Caco-2 (cell line): ENCODE measurements at regions not wholly inside any gene's neighbourhood (a gene's known extent, or its start where the extent isn't known, plus 50 kb on each side); places are given as distances from the start of the nearest gene placed in this dataset.

ENCODE experiments used
- BruUV-seq: library from RNA; stranded (reverse); fragments of 400-500 nt; replicated peaks from 2 replicates; lab custom pipeline; 2021; lab: Mats Ljungman, UMichigan
- CTCF ChIA-PET: fragments of 300-600 bp; sonication (Branson Sonifier 250); formaldehyde crosslinking; loops from one replicate; lab custom pipeline; 2022; ENCODE audit warnings: antibody characterized with exemption; lab: Charles Lee
- POLR2A ChIA-PET: fragments of 300-600 bp; sonication (Branson Sonifier 250); formaldehyde crosslinking; loops from one replicate; lab custom pipeline; 2022; ENCODE audit warnings: antibody characterized with exemption; lab: Charles Lee
- DNase-seq, 2 experiments: peaks; one replicate each; pipeline versions ENCODE4 v3.0.0 to v3.0.0-alpha.2; 2020 to 2022
- H3K27me3 ChIP-seq: replicated peaks from 2 replicates; pipeline ENCODE4 v1.6.0; 2011; ENCODE audit warnings: low read length; ENCODE audit not compliant: control insufficient read depth, insufficient read depth
- H3K36me3 ChIP-seq: 2 replicates; pipeline ENCODE4 v1.5.1; 2011; ENCODE audit warnings: low read length; ENCODE audit not compliant: control insufficient read depth, insufficient read depth
- H3K4me1 ChIP-seq: fragments of 250-450 bp; sonication (Bioruptor Pico); 2 replicates; pipeline ENCODE4 v1.5.1; 2020; ENCODE audit warnings: mild to moderate bottlenecking
- H3K4me3 ChIP-seq: 2 replicates; pipeline ENCODE4 v1.5.1; 2011; ENCODE audit warnings: low read depth, mild to moderate bottlenecking, control low read depth, low read length
- H3K9me3 ChIP-seq: fragments of 250-450 bp; sonication (Bioruptor Pico); 2 replicates; pipeline ENCODE4 v1.5.1; 2020; ENCODE audit warnings: mild to moderate bottlenecking, moderate library complexity
- H3K27ac Mint-ChIP-seq: one replicate; pipeline ENCODE4 v1.8.0; 2022; ENCODE audit warnings: mixed read lengths; ENCODE audit not compliant: unreplicated experiment
- H3K27me3 Mint-ChIP-seq: one replicate; pipeline ENCODE4 v1.8.0; 2022; ENCODE audit warnings: mixed read lengths; ENCODE audit not compliant: insufficient read depth, unreplicated experiment
- H3K36me3 Mint-ChIP-seq: one replicate; pipeline ENCODE4 v1.8.0; 2022; ENCODE audit warnings: mild to moderate bottlenecking, mixed read lengths; ENCODE audit not compliant: insufficient read depth, unreplicated experiment
- H3K4me1 Mint-ChIP-seq: one replicate; pipeline ENCODE4 v1.8.0; 2022; ENCODE audit warnings: low read depth, mixed read lengths; ENCODE audit not compliant: unreplicated experiment
- H3K4me3 Mint-ChIP-seq: one replicate; pipeline ENCODE4 v1.8.0; 2022; ENCODE audit warnings: mild to moderate bottlenecking, moderate library complexity, mixed read lengths; ENCODE audit not compliant: unreplicated experiment
- H3K9me3 Mint-ChIP-seq: one replicate; pipeline ENCODE4 v1.8.0; 2022; ENCODE audit warnings: mixed read lengths; ENCODE audit not compliant: unreplicated experiment
- CTCF ChIP-seq, 2 experiments: fragments of 200-600 bp in 1 of 2; IDR thresholded peaks; 1 replicate in 1 of 2; 2 replicates in 1 of 2; pipeline versions ENCODE4 v1.5.1 to v1.8.0; 2011 to 2022; ENCODE audit warnings: antibody characterized with exemption in 1 of 2, control low read depth in 1 of 2, inconsistent platforms in 1 of 2, low read depth in 1 of 2, low read length in 1 of 2, mild to moderate bottlenecking in 1 of 2, moderate library complexity in 1 of 2; ENCODE audit not compliant: insufficient read depth in 1 of 2, severe bottlenecking in 1 of 2, unreplicated experiment in 1 of 2
- intact Hi-C: fragments of 100-400 bp; cut with micrococcal nuclease; formaldehyde crosslinking; loops from one replicate; pipeline ENCODE4 v1.10.0; 2022; ENCODE audit not compliant: unreplicated experiment

DNA sequence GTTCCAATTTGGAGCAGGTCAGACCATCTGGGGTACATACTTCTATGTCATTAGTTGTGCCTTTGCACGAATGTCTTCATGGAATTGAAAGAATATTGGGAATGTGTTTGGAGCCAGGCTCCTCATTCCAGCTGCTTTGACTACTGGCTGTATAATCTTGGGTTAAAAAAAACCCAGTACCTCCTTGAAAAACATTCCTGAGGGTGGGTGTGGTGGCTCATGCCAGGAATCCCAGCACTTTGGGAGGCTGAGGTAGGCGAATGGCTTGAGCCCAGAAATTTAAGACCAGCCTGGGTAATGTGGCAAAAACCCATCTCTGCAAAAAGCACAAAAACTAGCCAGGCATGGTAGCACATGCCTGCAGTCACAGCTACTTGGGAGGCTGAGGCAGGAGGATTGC, 125.6 kb downstream of the TTC8 start:
- Histone ChIP-seq H3K4me3 (no peak overlapping the region), H3K4me1 (no peaks in the 10 kb centered on the region), H3K9me3 (no peaks in the 10 kb centered on the region), H3K27me3 (no peaks in the 10 kb centered on the region; the same call in 1 of the 2 replicates), H3K36me3 (no peaks in the 10 kb centered on the region)
- intact Hi-C loops = no loop called here
- H3K27me3 Mint-ChIP-seq = peaks cover 8% of the 10 kb centered on the region
- no peak overlapping the region for H3K27ac Mint-ChIP-seq
- POLR2A ChIA-PET = no interaction called here
- peaks cover 12% of the 10 kb centered on the region for H3K9me3 Mint-ChIP-seq
- CTCF ChIA-PET = no interaction called here
- TF ChIP-seq CTCF (IDR thresholded peaks at IDR 0.05; ENCODE audit: insufficient read depth in 1 of 2, low read depth in 1 of 2, low read length in 1 of 2, severe bottlenecking in 1 of 2, unreplicated experiment in 1 of 2) = no peak
- no peaks in the 10 kb centered on the region for H3K4me1 Mint-ChIP-seq
- no TSS peak for BruUV-seq
- DNase-seq = no peak
- no peak overlapping the region for H3K4me3 Mint-ChIP-seq
- H3K36me3 Mint-ChIP-seq = no peaks in the 10 kb centered on the region

GRCh38 chr14:88951370-88951769, 126.9 kb downstream of the TTC8 start:
- Mint-ChIP-seq H3K36me3 (no peaks in the 10 kb centered on the region), H3K4me1 (no peaks in the 10 kb centered on the region)

DNA sequence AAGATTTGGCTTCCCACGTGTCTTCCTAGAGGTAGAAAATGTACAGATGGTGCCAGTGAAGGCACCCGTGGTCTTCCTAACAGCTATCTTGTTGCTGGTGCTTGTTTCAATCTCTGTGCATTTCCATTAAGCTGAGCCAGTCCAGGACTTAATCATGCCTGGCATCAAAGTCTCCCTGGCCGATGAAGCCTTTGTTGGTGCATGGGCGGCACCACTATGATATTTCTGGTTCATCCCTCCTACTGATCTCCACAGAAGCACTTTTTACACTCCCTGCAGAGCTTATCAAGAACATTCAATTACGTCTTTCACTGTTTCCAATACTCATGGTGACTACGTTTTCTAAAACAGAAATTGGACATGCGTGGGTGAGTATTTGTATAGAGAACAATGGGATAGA, 128.4 kb downstream of the TTC8 start:
- no peaks in the 10 kb centered on the region; the same call in 1 of the 2 replicates for H3K27me3 ChIP-seq
- H3K4me1 ChIP-seq = no peaks in the 10 kb centered on the region
- no peaks in the 10 kb centered on the region for H3K4me1 Mint-ChIP-seq
- intact Hi-C loops = no loop called here
- H3K9me3 ChIP-seq = no peaks in the 10 kb centered on the region
- H3K36me3 Mint-ChIP-seq = no peaks in the 10 kb centered on the region
- CTCF ChIA-PET = no interaction called here
- no peak overlapping the region for H3K4me3 ChIP-seq
- peaks cover 12% of the 10 kb centered on the region for H3K9me3 Mint-ChIP-seq
- H3K27ac Mint-ChIP-seq = no peak overlapping the region
- TF ChIP-seq CTCF (IDR thresholded peaks at IDR 0.05; ENCODE audit: insufficient read depth in 1 of 2, low read depth in 1 of 2, low read length in 1 of 2, severe bottlenecking in 1 of 2, unreplicated experiment in 1 of 2) = no peak
- H3K36me3 ChIP-seq = no peaks in the 10 kb centered on the region
- no peak overlapping the region for H3K4me3 Mint-ChIP-seq
- no peak for DNase-seq
- BruUV-seq = no TSS peak
- peaks cover 8% of the 10 kb centered on the region for H3K27me3 Mint-ChIP-seq
- POLR2A ChIA-PET = no interaction called here

More at GRCh38 chr14:88951370-88951769, 126.9 kb downstream of the TTC8 start:
- Histone ChIP-seq H3K9me3 (no peaks in the 10 kb centered on the region), H3K4me1 (no peaks in the 10 kb centered on the region), H3K27me3 (no peaks in the 10 kb centered on the region; the same call in 1 of the 2 replicates), H3K36me3 (no peaks in the 10 kb centered on the region), H3K4me3 (no peak overlapping the region)
- H3K27me3 Mint-ChIP-seq = peaks cover 8% of the 10 kb centered on the region
- DNase-seq = no peak
- peaks cover 12% of the 10 kb centered on the region for H3K9me3 Mint-ChIP-seq
- no peak overlapping the region for H3K27ac Mint-ChIP-seq
- H3K4me3 Mint-ChIP-seq = no peak overlapping the region
- no peak for TF ChIP-seq CTCF (IDR thresholded peaks at IDR 0.05; ENCODE audit: insufficient read depth in 1 of 2, low read depth in 1 of 2, low read length in 1 of 2, severe bottlenecking in 1 of 2, unreplicated experiment in 1 of 2)
- BruUV-seq = no TSS peak
- CTCF ChIA-PET = no interaction called here
- intact Hi-C loops = no loop called here
- POLR2A ChIA-PET = no interaction called here
